HG02759 (cell line): ENCODE measurements at regions not wholly inside any gene's neighbourhood (a gene's known extent, or its start where the extent isn't known, plus 50 kb on each side); places are given as distances from the start of the nearest gene placed in this dataset.
A peak's percentile ranks its signal among the peaks of the same experiment; 100 is the strongest.
"Not testable (repeated sequence)": the region's sequence is repeated elsewhere in the genome, so short reads cannot be mapped to it uniquely, and the experiment has no call there.

Experiments used
- ATAC-seq: cut with Tn5 transposase; IDR thresholded peaks from one replicate; pipeline ENCODE4 v1.9.1; 2021; ENCODE audit warnings: mild to moderate bottlenecking, moderate library complexity; ENCODE audit not compliant: unreplicated experiment

GRCh38 chr5:92552206-92553160 is 1028.5 kb downstream of the NR2F1-AS1 start:
- ATAC-seq: peak; percentile 45

GRCh38 chr5:92548346-92548745 is 1032.7 kb downstream of the NR2F1-AS1 start:
- ATAC-seq: no peak

- no peak for ATAC-seq
These were observed 1036.4 kb downstream of the NR2F1-AS1 start for GRCh38 chr5:92544596-92544995.

- no peak for ATAC-seq
These were observed 1037.0 kb downstream of the NR2F1-AS1 start for GRCh38 chr5:92544036-92544435.

DNA sequence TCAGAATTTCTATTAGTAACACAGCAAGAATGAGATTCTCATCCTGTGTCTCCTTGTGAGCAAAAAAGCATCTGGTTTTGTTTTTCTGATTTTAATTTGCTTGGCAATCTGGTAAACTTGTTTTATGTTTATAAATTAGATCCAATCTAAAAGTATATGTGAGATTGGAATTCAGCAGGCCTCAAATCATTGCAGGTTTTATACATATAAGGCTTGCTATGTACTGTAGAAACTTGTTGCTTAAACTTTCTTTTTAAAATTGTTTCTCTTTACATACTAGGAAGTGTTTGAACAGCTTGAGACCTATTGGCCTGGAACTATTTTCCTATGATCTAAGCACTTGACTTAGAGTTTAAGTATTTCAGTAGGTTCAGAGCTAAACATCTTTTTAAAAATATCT is 1037.8 kb downstream of the NR2F1-AS1 start:
- no peak for ATAC-seq

GRCh38 chr5:92542017-92542416 is 1039.0 kb downstream of the NR2F1-AS1 start:
- not testable (repeated sequence) for ATAC-seq

GRCh38 chr5:92527311-92528078 is 1053.5 kb downstream of the NR2F1-AS1 start:
- no peak for ATAC-seq

DNA sequence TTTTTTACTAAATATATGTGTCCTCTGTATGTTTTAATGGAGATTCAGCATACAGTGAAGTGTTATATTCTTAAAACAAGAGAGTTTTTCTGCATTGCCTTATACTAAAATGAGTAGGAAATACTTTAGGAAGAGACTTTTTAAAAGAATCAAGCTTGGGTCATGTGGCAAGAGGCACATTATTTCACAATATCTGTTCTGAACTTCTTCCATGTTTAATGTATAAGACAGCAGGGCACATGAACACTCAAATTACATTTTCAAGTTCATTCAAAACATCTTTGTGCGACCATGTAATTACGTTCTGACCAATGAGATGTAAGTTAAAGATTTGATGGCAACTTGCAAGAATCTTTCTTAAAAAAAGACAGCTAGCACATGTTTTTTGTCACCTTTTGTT is 1055.9 kb downstream of the NR2F1-AS1 start:
- no peak for ATAC-seq

GRCh38 chr5:92519811-92520632 is 1061.0 kb downstream of the NR2F1-AS1 start:
- no peak for ATAC-seq

DNA sequence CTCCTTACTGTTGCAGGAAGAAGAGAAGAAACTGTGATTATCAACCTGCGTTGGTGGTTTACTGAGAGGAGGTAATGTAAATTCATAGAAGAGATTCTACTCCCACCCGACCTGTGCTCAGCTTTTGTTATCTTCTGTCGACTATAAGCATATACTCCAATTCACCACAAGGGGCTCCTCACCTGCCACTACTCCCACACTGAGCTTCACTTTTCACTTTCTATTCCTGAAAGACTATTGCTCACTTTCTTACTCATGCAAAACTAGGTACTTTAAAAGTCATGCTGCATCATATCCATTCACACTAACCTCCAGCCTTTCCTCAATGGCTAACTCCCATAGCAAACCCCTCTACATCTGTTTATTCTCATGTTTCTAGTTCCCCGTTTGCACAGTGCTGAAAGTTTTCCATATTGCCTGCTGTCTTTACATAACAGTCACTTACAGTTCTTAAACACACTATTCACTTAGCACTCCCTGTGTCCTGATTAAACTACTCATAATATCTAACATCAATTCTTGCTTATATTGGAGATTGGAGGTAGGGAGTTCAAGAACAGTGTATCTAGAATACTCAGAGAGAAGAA is 1062.6 kb downstream of the NR2F1-AS1 start:
- peak; percentile 100 for ATAC-seq

DNA sequence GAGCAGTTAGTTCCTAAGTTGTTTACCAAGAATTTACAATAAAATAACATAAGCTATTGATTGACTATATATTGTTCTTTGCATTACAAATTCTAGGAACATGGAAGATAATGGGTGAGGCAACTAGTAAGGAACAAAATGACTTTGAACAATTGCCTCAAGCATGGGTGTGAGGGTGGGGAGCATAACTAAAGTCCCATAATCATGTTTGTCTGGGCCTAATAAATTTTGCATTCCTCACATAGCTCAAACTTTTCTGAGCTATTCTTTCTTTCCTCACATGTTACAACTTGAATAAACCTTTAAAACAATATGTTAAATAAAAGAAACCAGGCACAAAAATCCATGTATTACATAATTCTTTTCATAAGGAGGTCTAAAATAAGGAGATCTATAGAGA is 1066.1 kb downstream of the NR2F1-AS1 start:
- ATAC-seq: no peak

DNA sequence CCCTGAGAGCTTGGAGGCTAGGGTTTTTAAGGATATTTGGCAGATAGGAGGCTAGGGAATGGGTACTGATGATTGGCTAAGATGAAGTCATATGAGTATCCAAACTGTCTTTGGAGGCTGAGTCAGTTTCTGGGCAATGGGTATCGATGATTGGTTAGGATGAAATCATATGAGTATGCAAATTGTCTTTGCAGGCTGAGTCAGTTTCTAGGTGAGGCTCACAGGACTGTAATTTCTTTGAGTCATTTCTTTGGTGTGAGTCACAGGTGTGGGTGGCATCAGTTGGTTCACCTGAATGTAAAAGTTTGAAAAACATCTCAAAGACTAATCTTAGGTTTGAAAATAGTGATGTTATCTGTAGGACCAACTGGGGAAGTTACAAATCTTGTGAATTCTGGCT is 1068.0 kb downstream of the NR2F1-AS1 start:
- no peak for ATAC-seq

- no peak for ATAC-seq
These were observed 1072.7 kb downstream of the NR2F1-AS1 start for GRCh38 chr5:92508271-92508670.

- ATAC-seq: no peak
These were observed 1075.1 kb downstream of the NR2F1-AS1 start for GRCh38 chr5:92505925-92506324.

DNA sequence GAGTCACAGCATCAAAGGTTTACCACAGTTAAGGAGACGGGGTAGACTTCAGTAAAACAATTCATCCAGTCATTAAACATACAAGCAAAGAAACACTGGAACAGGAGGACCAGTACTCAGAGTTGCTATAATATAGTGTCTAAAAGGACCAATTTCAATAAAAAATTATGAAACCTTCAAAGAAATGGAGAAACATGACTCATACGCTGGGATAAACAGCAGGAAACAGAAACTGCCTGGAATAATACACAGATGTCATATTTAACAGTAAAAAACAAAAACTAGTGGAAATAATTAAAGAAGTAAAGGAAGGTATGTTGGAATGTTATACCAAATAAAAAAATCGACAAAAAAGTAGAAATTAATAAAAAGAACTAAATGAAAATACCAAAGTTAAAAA is 1075.9 kb downstream of the NR2F1-AS1 start:
- ATAC-seq: no peak

- no peak for ATAC-seq
These were observed 1076.7 kb downstream of the NR2F1-AS1 start for GRCh38 chr5:92504346-92504745.

GRCh38 chr5:92500752-92501151 is 1080.3 kb downstream of the NR2F1-AS1 start:
- no peak for ATAC-seq

- no peak for ATAC-seq
These were observed 1084.5 kb downstream of the NR2F1-AS1 start for GRCh38 chr5:92496545-92496944.

DNA sequence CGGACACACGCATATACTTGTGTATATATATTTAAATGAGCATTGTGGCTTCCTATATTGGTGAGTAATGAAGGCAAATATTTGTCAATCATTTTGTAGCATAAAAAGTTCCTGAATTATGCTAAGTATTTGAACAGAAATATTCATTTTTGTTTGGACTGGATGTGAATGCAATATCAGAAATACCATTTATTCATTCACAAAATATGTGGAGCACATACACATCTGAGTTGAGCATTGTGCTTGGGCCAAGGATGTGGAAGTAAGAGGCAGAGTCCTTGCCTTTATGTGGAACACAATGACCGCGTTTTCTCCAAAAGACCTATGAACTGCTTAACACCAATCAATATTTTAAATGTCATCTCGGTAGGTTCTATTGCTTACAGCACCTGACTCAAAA is 1086.5 kb downstream of the NR2F1-AS1 start:
- no peak for ATAC-seq

DNA sequence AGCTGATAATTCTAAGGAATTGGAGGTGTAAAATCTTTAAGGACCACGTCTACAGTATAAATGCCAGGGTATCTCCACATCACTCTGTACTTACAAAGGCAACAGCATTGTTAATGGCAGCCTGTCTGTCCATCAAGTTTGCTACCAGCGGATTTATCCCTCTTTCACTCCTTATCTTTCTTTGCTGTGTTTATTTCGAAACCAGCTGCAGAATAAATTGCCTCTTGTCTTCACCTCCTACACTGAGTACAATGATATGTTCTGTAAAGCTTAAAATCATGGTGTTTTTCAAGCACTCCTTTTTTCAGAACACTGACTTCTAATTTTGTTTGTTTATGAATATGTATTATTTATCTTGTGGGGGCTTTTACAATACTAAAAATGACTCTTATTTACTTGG is 1088.1 kb downstream of the NR2F1-AS1 start:
- ATAC-seq: no peak

- ATAC-seq: no peak
These were observed 1096.5 kb downstream of the NR2F1-AS1 start for GRCh38 chr5:92484484-92484883.
